Hepatocyte (in vitro differentiated cells): ENCODE measurements at regions not wholly inside any gene's neighbourhood (a gene's known extent, or its start where the extent isn't known, plus 50 kb on each side); places are given as distances from the start of the nearest gene placed in this dataset.

Experiments used
- EZH2 ChIP-seq: fragments of 200-600 bp; sonication (generic); IDR thresholded peaks from 2 replicates; pipeline ENCODE4 v1.6.1; 2016; ENCODE audit warnings: antibody characterized with exemption, mild to moderate bottlenecking, borderline replicate concordance
- EZH2phosphoT487 ChIP-seq: fragments of 200-600 bp; sonication (generic); IDR thresholded peaks from one replicate; pipeline ENCODE4 v1.6.1; 2018; ENCODE audit warnings: antibody characterized with exemption, mild to moderate bottlenecking, low read depth, moderate library complexity; ENCODE audit not compliant: unreplicated experiment, severe bottlenecking
- TF ChIP-seq, protein P1 (sequence below): fragments of 200-600 bp; sonication (generic); IDR thresholded peaks from 2 replicates; pipeline ENCODE4 v1.5.1; 2016; ENCODE audit warnings: antibody characterized with exemption, mild to moderate bottlenecking; ENCODE audit not compliant: poor library complexity

DNA sequence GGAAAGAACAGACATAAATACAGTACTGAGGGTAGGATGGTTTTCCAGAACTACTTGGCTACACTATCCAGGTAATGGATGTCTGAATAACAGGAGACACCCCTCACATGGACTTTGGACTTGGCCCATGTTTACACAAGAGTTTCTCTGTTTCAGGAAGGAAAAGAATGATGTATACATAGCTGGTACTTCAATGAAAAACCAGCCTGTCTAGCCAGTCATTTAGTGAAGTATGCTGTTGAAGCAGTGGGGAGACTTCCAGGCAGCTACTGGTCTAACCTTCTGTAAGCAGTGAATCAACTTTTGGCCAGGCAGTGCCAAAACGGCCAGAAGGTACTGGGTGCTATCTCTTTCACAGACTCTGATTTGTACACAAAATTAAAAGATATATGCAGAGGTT lies 135.0 kb downstream of the MBL2 start:
- TF ChIP-seq, protein P1, sequence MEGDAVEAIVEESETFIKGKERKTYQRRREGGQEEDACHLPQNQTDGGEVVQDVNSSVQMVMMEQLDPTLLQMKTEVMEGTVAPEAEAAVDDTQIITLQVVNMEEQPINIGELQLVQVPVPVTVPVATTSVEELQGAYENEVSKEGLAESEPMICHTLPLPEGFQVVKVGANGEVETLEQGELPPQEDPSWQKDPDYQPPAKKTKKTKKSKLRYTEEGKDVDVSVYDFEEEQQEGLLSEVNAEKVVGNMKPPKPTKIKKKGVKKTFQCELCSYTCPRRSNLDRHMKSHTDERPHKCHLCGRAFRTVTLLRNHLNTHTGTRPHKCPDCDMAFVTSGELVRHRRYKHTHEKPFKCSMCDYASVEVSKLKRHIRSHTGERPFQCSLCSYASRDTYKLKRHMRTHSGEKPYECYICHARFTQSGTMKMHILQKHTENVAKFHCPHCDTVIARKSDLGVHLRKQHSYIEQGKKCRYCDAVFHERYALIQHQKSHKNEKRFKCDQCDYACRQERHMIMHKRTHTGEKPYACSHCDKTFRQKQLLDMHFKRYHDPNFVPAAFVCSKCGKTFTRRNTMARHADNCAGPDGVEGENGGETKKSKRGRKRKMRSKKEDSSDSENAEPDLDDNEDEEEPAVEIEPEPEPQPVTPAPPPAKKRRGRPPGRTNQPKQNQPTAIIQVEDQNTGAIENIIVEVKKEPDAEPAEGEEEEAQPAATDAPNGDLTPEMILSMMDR, result no peak
- TF ChIP-seq EZH2phosphoT487 (no peak), EZH2 (no peak)
